HG03558 (cell line): ENCODE measurements at regions not wholly inside any gene's neighbourhood (a gene's known extent, or its start where the extent isn't known, plus 50 kb on each side); places are given as distances from the start of the nearest gene placed in this dataset.
"Not testable (repeated sequence)": the region's sequence is repeated elsewhere in the genome, so short reads cannot be mapped to it uniquely, and the experiment has no call there.

ENCODE experiments used
- ATAC-seq: cut with Tn5 transposase; IDR thresholded peaks from one replicate; pipeline ENCODE4 v1.9.1; 2021; ENCODE audit warnings: moderate number of reproducible peaks; ENCODE audit not compliant: unreplicated experiment; ENCODE audit errors: extremely low read depth

DNA sequence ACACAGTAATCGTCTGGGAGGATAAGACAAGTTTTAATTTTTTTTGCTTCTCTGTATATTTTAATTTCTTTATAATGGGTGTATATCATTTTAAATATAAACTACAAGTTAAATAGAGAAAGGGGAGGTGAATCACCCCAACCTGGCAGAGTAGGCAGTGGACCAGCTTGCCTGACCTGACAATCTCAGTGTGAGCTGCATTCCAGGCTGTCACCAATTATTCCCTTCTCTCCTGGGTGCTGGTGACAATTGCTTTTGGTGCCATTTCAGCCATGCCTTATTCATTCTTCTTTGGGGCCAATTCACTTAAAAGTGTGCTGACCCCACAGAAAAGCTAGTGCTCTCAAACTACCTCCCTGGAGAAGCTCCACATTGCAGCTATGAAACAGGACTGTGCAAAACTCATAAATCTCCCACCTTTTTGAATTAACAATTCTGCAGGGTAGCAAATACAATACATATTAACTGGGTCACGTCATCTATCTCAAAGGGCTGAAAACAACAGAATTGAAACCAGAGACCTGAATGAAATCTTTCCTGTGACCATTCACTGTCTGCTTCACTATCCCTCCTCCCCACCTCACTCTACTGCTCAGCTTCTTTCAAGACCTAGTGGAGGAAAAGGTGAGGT lies 359.0 kb downstream of the HS3ST1 start:
- no peak for ATAC-seq

DNA sequence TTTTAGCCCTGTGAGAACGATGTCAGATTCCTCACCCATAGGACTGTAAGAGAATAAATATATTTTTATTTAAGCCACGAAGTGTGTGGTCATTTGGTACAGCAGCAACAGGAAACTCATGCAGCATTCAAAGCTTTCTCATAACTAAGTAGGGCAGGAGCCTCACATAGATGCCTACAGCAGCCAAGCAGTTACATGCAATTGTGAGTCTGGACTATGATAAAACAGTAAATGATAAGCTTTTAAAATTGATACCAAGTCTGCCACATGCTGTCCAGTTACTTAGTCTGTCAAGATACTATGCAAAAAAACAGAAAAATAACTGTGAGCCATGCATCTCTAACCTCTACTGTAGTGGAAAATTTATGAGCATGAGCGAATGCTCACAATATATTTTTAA lies 359.6 kb downstream of the HS3ST1 start:
- ATAC-seq: no peak

- ATAC-seq: not testable (repeated sequence)
These were observed 362.1 kb downstream of the HS3ST1 start for GRCh38 chr4:11066584-11066983.

DNA sequence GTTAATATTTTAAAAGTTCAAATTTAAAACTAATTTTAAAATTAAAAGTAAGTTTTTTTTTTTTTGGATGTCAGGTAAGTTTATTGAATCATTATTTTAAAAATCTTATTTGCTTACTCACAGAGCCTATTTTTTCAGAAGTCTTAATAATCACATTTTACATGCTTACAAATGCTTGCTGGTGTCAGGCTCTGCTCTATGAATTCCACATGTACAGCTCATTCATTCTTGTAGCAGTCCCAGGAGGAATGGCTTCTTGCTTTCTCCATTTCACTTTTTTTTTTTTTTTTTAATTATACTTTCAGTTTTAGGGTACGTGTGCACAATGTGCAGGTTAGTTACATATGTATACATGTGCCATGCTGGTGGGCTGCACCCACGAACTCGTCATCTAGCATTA lies 368.1 kb downstream of the HS3ST1 start:
- not testable (repeated sequence) for ATAC-seq

GRCh38 chr4:11054937-11055336 lies 370.4 kb upstream of the CLNK start:
- ATAC-seq: not testable (repeated sequence)

DNA sequence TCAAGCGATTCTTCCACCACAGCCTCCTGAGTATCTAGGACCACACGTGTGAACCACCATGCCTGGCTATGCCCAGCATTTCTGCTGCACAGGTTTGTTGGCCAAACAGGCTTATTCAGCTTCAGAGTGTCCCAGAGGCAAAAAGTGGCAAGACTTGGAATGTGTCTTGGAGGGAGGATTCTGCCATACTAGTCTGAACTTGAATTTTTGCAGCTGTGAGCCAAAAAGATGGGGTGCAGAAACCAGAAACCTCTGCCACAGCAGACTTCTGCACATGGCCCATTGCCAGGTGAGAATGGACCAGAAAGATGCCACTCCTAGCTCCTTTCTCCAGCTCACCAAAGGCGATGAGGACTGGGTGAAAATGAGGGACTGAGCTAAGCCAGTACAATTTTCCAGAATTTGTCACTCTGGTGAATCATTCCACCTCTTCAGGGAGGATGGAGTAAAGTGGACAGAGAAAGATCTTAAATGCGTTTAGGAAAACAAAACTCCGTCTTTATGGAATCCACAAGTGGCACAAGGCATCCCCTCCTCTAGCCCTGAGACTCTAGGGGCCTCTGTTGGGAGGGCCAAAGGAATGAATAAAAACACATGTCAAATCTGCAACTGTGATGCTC lies 369.1 kb upstream of the CLNK start:
- ATAC-seq: no peak

- no peak for ATAC-seq
These were observed 366.6 kb upstream of the CLNK start for GRCh38 chr4:11051181-11051580.

DNA sequence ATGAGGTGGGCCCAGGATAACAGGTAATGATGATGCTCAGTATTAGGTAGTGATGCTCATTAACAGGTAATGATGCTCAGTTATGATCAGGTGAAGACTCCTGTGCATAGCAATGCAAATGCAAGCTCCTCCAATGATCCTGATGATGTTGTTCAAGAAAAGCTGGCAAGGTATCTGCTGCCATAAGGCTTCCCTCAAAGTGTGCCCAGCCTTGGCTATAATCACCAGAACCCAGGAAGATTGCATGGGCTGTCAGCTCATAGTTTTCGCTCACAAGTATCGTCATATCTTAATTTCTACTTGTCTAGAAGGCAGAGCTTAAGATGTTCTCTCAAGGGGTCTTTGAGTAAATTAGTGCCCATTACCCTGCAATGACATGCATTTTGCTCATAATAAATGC lies 366.2 kb upstream of the CLNK start:
- no peak for ATAC-seq

DNA sequence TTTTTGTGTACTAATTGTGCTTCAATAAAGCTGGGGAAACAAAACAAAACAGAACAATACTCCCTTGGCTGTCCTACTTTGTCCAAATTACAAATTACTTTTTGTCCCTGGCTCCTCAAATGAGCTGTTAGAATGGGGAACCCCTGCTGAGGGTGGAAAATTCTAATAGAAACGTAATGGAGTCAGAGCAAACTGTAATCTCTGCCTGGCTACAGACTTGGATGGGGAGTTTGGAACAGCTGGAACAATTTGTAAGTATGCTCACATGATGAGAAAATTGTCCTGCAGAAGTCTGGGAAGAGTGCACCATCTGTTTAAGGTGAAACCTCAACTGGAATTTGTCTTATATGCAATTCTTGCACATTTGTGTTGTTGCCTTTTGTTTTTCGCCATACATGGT lies 364.4 kb upstream of the CLNK start:
- ATAC-seq: no peak

GRCh38 chr4:11042760-11043159 lies 358.2 kb upstream of the CLNK start:
- ATAC-seq: no peak

DNA sequence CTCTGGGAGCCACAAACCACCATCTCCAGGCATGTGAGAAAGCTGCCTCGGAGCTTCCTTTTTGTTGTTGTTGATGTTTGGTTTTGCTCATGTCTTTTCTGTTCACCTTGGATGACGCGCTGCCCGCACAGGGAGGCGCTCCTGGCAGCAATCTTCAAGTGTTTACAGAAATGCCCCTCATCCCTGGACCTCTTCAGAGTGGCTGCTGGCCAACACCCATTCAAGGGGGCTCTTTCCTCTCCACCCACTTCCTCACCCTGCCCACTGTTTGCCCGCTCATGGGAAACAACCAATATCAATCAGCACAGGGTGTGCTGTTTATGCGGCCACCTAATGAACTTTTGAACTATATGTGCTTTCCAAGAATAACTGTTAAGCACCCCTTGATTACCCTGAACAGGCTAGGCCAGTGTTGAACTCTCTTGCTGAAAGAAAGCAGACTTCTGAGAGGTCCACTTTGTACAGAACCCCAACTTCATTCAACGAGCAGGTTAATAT lies 355.1 kb upstream of the CLNK start:
- ATAC-seq: no peak

- ATAC-seq: no peak
These were observed 354.4 kb upstream of the CLNK start for GRCh38 chr4:11038926-11039325.

DNA sequence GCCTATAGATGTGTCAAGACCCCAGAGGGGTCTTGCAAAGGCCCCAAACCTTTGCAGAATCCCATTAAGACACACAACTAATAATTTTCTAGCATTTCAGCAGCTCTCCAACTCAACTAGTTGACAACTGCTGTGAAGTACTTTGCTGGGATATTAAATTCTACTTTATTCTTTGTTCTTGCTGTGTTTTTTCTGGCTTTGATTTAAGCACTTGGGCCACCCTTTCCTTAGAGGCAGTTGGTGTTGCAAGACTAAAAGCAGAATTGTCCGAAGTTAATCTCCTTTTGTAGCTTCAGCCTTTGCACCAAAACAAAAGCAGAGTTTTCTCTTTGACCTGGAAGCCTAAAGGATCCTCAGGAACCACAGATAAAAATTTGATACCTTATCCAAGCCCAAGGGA lies 353.1 kb upstream of the CLNK start:
- no peak for ATAC-seq

DNA sequence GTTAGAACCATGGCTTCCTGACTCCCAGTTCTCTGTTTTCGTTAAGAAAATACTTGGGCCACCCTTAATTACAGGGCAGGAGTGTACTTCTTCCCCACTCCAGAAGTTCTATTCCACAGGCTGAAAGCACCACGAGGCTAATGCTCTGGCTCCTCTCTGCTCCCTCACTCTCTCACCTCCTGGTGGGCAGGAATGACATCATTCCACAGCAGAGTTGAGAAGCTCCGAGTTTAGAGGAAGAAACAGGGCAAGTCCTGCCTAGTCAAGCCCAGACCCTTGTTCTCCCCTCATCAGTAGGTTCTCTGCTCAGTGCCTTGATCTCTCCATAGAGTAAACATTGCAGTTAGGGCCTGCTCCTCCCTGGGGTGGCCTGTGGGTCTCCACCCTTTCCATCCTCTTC lies 343.8 kb upstream of the CLNK start:
- ATAC-seq: no peak

DNA sequence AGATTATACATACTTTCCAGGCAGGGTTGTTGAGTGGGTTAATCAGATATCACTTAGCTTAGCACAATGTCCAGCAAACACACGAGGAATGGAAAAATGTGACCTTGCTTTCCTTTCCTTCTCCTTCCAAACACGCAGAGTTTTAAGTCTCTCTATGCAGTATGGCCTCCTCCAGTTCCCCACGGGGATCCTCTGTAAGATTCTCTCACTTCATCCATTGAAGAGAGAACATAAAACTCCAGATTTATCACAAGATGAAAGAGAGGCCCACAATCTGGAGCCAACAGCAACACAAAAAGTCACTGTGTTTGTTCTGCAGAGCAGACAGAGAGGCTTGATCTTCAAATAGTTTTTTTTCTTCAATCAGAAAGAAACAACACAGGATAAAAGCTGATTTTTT lies 336.8 kb upstream of the CLNK start:
- no peak for ATAC-seq

GRCh38 chr4:11019451-11020240 lies 335.1 kb upstream of the CLNK start:
- no peak for ATAC-seq

DNA sequence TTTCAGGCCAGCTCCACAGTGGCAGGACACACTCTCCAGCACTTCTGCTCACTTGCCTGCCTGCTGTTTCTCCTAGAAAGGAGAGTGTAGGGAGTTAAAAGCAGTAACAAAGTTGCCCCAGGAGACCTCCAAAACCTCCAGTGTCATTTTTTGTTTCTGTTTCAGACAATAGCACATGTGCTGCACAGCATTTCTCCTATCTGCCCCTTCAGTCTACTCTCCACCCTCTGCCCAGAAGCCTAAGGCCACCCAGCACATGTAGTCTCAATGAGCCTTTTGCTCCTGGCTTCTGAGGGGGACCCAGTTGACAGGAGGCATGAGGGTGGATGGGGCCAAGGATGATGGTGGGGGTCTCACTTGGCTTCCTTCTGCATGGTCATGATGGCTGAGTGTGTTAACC lies 329.6 kb upstream of the CLNK start:
- no peak for ATAC-seq

DNA sequence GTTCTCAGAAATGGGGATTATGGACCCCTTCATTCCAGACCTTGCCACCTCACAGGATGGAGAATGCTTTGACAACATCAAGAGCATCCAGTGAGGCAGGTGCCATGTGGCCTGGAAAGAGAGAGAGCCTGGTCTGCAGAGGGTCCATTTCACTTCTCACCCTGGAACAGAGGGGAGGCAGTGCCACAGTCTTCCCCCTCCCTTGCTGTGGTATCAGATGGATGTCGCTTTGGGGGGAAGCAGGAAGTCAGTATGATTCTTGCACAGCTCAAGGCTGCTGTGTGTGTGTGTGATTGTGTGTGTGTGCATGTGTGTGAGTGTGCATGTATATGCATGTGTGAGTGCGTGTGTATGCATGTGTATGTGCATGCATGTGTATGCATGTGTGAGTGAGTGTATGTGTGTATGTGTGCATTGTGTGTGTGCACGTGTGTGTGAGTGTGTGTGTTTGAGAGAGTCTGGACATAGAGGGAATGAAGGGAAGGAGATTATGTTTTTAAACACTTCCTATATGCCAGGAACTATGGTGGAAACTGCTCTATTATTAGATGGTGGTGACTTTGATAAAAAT lies 328.6 kb upstream of the CLNK start:
- no peak for ATAC-seq

DNA sequence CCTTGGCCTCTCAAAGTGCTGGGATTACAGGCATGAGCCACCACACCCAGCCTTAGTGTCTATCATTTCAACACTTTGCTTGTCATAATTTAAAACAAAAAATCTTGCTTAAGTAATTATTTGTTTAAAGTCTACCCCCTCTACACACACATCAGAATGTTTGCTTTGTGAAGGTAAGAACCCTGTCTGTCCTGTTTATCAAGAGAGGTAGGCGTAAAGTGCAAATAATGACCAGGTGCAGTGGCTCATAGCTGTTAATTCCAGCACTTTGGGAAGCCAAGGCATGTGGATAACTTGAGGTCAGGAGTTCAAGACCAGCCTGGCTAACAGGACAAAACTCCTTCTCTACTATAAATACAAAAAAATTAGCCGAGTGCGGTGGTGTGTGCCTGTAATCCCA lies 326.7 kb upstream of the CLNK start:
- ATAC-seq: no peak

GRCh38 chr4:11010624-11011023 lies 326.1 kb upstream of the CLNK start:
- ATAC-seq: no peak

GRCh38 chr4:11009281-11009680 lies 324.7 kb upstream of the CLNK start:
- ATAC-seq: no peak
